Naive thymus-derived CD8-positive, alpha-beta T cell (primary cell): ENCODE measurements at regions not wholly inside any gene's neighbourhood (a gene's known extent, or its start where the extent isn't known, plus 50 kb on each side); places are given as distances from the start of the nearest gene placed in this dataset.
A peak's percentile ranks its signal among the peaks of the same experiment; 100 is the strongest.

Experiments used
- ATAC-seq, 2 donors: fragments of 150-1000 bp; cut with Tn5 transposase in 1 of 2; sonication (Bioruptor Pico), chemical (Tn5 transposase) in 1 of 2; 1 replicate in 1 of 2; 2 replicates in 1 of 2; pipeline ENCODE4 v1.10.0; 2021; ENCODE audit warnings: mild to moderate bottlenecking in 2 of 2, moderate library complexity in 2 of 2
- POLR2A ChIA-PET: fragments of 350-600 bp; sonication (Branson Sonifier 250); formaldehyde crosslinking; loops from one replicate; lab custom pipeline; 2021; ENCODE audit warnings: antibody characterized with exemption; lab: Charles Lee
- DNase-seq, 10 donors: peaks; one replicate each; pipeline versions ENCODE4 v3.0.0 to v3.0.0-alpha.2; 2020 to 2022
- H3K27ac Mint-ChIP-seq, 10 donors: one replicate each; pipeline ENCODE4 v1.8.0; 2020 to 2022; ENCODE audit warnings: mild to moderate bottlenecking in 10 of 10, mixed read lengths in 10 of 10, moderate library complexity in 4 of 10, inconsistent platforms in 1 of 10
- H3K27me3 Mint-ChIP-seq, 5 donors: one replicate each; pipeline ENCODE4 v1.8.0; 2021 to 2022; ENCODE audit warnings: mixed read lengths in 5 of 5
- H3K36me3 Mint-ChIP-seq, 3 donors: one replicate each; pipeline ENCODE4 v1.8.0; 2020 to 2022; ENCODE audit warnings: mixed read lengths in 3 of 3, mild to moderate bottlenecking in 2 of 3, inconsistent platforms in 1 of 3
- H3K4me1 Mint-ChIP-seq, 4 donors: one replicate each; pipeline ENCODE4 v1.8.0; 2021 to 2022; ENCODE audit warnings: mixed read lengths in 4 of 4
- H3K4me3 Mint-ChIP-seq, 10 donors: one replicate each; pipeline ENCODE4 v1.8.0; 2020 to 2022; ENCODE audit warnings: mild to moderate bottlenecking in 10 of 10, mixed read lengths in 10 of 10, moderate library complexity in 6 of 10, inconsistent platforms in 1 of 10
- H3K9me3 Mint-ChIP-seq, 9 donors: one replicate each; pipeline ENCODE4 v1.8.0; 2020 to 2022; ENCODE audit warnings: mixed read lengths in 9 of 9, mild to moderate bottlenecking in 3 of 9, inconsistent platforms in 1 of 9, moderate library complexity in 1 of 9

DNA sequence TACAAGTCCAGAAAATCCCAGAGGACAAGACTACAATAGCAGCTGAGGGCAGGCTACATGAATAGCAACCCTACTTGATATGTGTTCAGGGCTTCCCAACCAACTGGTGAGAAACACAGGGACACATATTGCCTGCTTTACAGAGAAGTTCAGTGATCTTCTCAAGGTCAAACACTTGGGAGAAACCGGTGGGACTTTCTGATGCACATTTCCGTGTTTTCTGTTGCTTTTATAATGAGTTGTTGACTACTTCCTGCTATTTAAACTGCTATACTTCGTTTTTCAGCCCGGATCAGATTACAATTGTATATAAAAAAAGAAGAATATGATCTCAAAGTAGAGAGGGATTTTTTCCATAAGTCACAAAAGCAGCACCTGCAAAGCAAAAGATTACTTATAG lies 175.1 kb downstream of the SNX18 start:
- DNase-seq (no peak), ATAC-seq (no peak)
- Mint-ChIP-seq H3K4me3 (no peak overlapping the region), H3K9me3 (peaks cover 0 to 17% (median 4%) of the 10 kb centered on the region in 9 donors), H3K27ac (no peak overlapping the region), H3K36me3 (peaks cover 0 to 13% (median 12%) of the 10 kb centered on the region in 3 donors), H3K4me1 (peaks cover 0 to 33% (median under 1%) of the 10 kb centered on the region in 4 donors), H3K27me3 (peaks cover 0 to 3% (median 0%) of the 10 kb centered on the region in 5 donors)
- POLR2A ChIA-PET = interaction anchor here (0.9 kb wide), 1 partner anchor 174 kb away, joined by 3 read pairs; the partner anchor contains the start of gene SNX18

DNA sequence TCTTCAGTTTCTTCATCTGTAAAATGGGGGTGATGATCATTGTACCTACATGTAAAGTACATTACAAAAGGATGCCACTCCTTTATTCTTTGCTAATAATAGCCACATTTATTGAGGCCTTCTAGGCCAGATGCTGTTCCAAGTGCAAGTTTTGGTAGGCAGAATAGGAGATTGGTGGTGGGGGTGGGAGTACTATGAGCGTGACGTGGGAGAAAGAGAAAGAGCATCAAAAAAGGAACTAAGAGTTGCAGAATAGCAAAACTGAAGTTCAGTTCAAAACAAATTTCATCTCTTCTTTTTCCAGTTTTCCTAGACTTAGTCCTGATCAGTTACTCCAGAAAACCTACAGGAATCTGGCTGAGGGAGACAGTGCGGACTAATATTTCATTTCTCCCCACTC lies 174.1 kb downstream of the SNX18 start:
- peaks cover 0 to 33% (median under 1%) of the 10 kb centered on the region in 4 donors for H3K4me1 Mint-ChIP-seq
- no peak overlapping the region for H3K27ac Mint-ChIP-seq
- no peak overlapping the region for H3K4me3 Mint-ChIP-seq
- peaks cover 0 to 3% (median 0%) of the 10 kb centered on the region in 5 donors for H3K27me3 Mint-ChIP-seq
- H3K36me3 Mint-ChIP-seq = peaks cover 0 to 16% (median 13%) of the 10 kb centered on the region in 3 donors
- ATAC-seq = no peak
- no peak for DNase-seq
- H3K9me3 Mint-ChIP-seq = peaks cover 0 to 23% (median 4%) of the 10 kb centered on the region in 9 donors
- POLR2A ChIA-PET = interaction anchor here (0.9 kb wide), 1 partner anchor 173 kb away, joined by 3 read pairs; the partner anchor contains the start of gene SNX18

DNA sequence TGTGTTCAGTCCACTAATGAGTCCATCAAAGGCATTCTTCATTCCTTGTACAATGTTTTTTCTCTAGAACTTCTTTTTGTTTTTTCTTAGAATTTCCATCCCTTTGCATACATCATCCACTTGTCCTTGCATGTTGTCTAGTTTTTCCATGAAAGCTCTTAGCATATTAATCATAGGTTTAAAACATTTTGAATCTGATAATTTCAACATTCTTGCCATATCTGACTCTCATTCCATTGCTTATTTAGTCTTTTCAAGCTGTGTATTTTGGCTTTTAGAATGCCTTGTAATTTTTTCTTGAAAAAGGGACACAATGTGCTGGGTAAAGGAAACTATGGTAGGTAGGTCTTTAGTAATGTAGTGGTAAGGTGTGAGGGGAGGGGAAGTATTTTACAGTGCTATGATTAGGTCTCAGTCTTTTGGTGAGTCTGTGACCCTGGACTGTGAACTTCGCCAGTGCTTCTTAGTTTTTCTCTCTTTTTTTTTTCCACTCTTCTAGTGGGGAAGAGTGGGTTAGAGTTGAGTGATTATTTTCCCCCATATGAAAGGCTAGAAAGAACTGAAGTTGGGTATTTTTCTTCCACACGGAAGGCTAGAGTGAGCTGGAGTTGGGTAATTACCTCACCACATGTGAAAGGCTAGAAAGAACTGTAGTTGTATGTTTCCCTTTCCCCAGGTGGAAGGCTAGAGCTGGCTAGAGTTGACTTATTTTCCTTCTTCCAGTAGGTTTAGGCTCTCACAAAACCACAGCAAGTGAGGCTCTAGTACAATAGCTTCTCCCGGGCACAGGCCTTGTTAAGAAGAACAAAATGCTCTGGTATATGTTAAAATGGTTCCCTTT lies 172.1 kb downstream of the SNX18 start:
- Mint-ChIP-seq H3K27me3 (peaks cover 0 to 3% (median 0%) of the 10 kb centered on the region in 5 donors), H3K36me3 (peaks cover 0 to 18% (median 13%) of the 10 kb centered on the region in 3 donors), H3K4me1 (peaks cover 0 to 33% (median 0%) of the 10 kb centered on the region in 4 donors), H3K27ac (no peak overlapping the region), H3K9me3 (peaks cover 0 to 23% (median 6%) of the 10 kb centered on the region in 9 donors), H3K4me3 (no peak overlapping the region)
- ATAC-seq (no peak), DNase-seq (no peak)
- POLR2A ChIA-PET = interaction anchor here (1.4 kb wide), 1 partner anchor 8 kb away, joined by 3 read pairs; no protein-coding TSS in a partner anchor

DNA sequence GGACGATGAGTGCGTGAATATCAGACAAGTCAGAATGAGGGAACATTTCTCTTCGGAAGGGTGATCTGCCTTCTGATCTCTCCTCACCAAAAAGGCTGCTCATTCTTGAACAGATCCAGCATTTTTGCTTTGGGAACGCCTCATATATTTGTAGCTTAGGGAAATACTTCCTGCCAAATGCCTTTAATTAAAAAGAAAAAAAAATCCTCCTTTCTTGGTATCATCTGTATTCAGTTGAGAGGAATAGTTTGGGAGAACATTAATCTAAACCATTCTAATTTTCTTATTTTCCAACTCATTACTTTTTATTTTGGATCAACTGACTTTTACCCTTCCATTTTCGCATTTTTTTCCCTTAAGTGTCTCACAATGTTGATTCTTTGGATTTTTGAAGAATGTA lies 163.4 kb downstream of the SNX18 start:
- peaks cover under 1 to 10% (median 2%) of the 10 kb centered on the region in 4 donors for H3K4me1 Mint-ChIP-seq
- no peak for DNase-seq
- POLR2A ChIA-PET = interaction anchor here (1.1 kb wide), 1 partner anchor 10 kb away, joined by 3 read pairs; no protein-coding TSS in a partner anchor
- no peaks in the 10 kb centered on the region for H3K27me3 Mint-ChIP-seq
- no peak overlapping the region for H3K27ac Mint-ChIP-seq
- H3K9me3 Mint-ChIP-seq = peaks cover 0 to 9% (median 2%) of the 10 kb centered on the region in 9 donors
- peaks cover 0 to 5% (median 5%) of the 10 kb centered on the region in 3 donors for H3K36me3 Mint-ChIP-seq
- no peak for ATAC-seq
- no peak overlapping the region for H3K4me3 Mint-ChIP-seq

DNA sequence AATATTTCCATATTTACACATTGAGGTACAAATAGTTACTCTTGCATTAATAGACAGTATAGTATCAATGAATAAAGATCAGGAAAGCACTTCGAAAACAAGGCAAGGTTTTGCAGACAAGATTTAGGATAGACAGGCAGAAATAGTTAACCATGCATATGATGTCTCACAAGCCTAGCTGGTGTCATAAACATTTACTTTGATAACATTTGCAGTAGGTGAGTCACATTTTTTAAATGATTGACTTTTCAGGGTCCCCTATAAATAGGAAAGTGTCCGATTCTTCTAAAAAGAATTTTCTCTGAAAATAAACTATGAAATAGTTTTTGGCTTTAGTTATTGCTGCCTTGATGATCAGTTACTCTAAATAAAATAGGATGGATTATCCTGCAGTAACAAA lies 162.1 kb downstream of the SNX18 start:
- peaks cover 0 to 5% (median 5%) of the 10 kb centered on the region in 3 donors for H3K36me3 Mint-ChIP-seq
- no peaks in the 10 kb centered on the region for H3K27me3 Mint-ChIP-seq
- H3K27ac Mint-ChIP-seq = no peak overlapping the region
- peaks cover 2 to 19% (median 11%) of the 10 kb centered on the region in 4 donors for H3K4me1 Mint-ChIP-seq
- no peak overlapping the region for H3K4me3 Mint-ChIP-seq
- ATAC-seq = no peak
- POLR2A ChIA-PET = no interaction called here
- H3K9me3 Mint-ChIP-seq = peaks cover 0 to 9% (median 2%) of the 10 kb centered on the region in 9 donors
- DNase-seq = no peak

DNA sequence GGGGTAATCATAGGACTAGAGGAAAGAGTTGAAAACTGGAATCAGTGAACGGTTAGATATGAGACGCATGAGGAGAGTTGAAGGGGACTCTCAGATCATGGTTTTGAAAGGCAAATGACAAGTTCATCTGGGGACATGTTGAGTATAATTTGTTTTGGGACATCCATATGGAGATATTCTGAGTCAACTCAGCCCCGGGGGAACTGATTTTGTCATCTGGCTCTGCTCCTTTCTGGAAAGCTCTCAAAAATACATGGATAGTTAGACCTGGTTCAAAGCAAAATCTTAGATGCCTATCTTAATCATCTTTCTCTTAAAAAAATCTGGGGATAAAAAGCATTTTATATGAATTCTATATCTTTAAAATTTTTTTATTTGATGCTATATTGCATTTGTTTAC lies 161.2 kb downstream of the SNX18 start:
- POLR2A ChIA-PET = interaction anchor here (1.3 kb wide), 1 partner anchor 9 kb away, joined by 3 read pairs; no protein-coding TSS in a partner anchor
- Mint-ChIP-seq H3K9me3 (peaks cover 0 to 9% (median 2%) of the 10 kb centered on the region in 9 donors), H3K4me3 (no peak overlapping the region), H3K27ac (no peak overlapping the region), H3K36me3 (peaks cover 0 to 5% (median 5%) of the 10 kb centered on the region in 3 donors), H3K4me1 (peaks cover 9 to 29% (median 20%) of the 10 kb centered on the region in 4 donors), H3K27me3 (no peaks in the 10 kb centered on the region)
- no peak for ATAC-seq
- no peak for DNase-seq

DNA sequence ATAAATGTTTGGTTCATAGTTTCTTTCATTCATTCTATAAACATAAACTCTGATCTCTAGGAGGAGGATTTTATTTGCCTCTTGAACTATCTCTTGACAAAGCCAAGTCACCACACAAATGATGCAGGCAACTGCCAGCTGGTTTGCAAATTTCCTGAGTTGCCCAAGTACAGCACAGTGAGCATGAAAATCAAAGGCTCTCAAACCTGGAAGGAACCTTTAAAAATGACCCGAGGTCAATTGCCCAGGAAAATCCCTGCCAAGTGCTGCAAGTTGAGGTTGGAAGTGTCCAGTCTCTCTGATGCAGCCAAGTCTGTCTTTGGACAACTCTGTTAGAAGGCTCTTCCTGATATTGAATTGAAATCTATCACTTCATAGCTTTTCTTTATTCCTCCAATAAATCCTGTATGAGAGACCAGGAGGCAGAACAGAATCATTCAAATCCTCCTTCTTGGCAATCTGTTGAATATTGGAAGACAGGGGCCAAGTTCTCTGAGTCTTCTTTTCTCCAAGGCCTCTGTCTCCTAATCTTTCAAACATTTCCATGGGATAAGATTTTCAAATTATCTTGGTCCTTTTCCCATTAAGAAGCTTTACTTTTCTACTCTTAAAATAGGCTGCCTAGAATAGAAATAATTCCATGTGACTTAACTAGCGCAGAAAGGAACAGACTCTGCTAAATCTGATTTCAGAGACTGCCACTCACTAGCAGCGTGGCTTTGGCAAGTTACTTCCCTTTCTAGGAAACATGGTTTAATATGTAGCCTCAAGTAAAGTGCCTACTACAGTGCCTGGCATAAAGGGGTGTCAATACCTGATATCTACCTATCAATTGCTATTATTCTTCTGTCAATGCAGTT lies 159.2 kb downstream of the SNX18 start:
- no peak for DNase-seq

DNA sequence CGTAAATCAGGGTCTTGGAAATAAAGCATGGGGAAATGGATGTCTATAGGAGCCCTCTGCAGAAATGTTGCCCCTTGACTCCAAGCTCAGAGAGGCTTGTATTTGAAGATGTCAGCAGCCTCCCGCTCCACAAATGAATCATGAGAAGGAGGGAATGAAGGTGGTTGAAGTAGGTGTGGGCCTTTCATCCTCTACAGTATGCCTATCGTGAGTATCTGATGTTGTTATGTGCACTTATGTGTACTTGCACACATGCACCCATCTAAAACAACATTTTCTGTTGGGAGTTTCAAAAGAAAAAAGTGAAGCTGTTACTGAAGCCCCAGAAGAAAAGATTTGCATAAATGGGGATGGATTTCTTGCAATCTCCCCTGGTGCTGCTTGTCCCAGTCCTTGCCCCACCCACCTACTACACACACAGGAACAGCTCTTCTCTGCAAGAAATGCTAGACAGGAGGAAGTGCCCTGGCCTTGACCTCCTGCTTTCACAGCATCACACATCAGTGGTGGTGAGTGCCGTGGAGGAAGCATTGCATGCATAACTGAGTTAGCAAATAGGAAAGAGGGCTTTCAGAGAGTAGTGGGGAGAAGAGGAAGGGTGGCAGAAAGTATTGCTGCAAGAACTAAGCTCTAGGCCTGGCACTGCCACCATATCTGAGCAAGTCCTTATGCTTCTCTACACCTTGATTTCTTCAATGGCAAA lies 156.1 kb downstream of the SNX18 start:
- peak in 9 of 10 donors; percentile 1 to 64 (median 42) for DNase-seq
- Mint-ChIP-seq H3K27ac (peak overlapping the region; percentile 10 to 88 (median 72)), H3K36me3 (no peaks in the 10 kb centered on the region), H3K27me3 (no peaks in the 10 kb centered on the region), H3K9me3 (peaks cover 0 to 12% (median 2%) of the 10 kb centered on the region in 9 donors), H3K4me1 (peaks cover 30 to 76% (median 56%) of the 10 kb centered on the region in 4 donors), H3K4me3 (peak overlapping the region in 8 of 10 donors; percentile 2 to 61 (median 47))
- ATAC-seq = peak; percentile 87 to 94
- POLR2A ChIA-PET = interaction anchor here (0.5 to 1.9 kb wide), 11 partner anchors 9 to 156 kb away, joined by 3 to 10 read pairs (median 5); partner anchors contain the start of gene SNX18

More for the DNA sequence above, 159.2 kb downstream of the SNX18 start:
- POLR2A ChIA-PET = no interaction called here
- no peaks in the 10 kb centered on the region for H3K27me3 Mint-ChIP-seq
- no peak for ATAC-seq
- peaks cover 19 to 49% (median 38%) of the 10 kb centered on the region in 4 donors for H3K4me1 Mint-ChIP-seq
- peaks cover 0 to 7% (median 2%) of the 10 kb centered on the region in 9 donors for H3K9me3 Mint-ChIP-seq
- no peak overlapping the region for H3K4me3 Mint-ChIP-seq
- H3K27ac Mint-ChIP-seq = peak overlapping the region in 1 of 10 donors; percentile 35
- H3K36me3 Mint-ChIP-seq = no peaks in the 10 kb centered on the region

DNA sequence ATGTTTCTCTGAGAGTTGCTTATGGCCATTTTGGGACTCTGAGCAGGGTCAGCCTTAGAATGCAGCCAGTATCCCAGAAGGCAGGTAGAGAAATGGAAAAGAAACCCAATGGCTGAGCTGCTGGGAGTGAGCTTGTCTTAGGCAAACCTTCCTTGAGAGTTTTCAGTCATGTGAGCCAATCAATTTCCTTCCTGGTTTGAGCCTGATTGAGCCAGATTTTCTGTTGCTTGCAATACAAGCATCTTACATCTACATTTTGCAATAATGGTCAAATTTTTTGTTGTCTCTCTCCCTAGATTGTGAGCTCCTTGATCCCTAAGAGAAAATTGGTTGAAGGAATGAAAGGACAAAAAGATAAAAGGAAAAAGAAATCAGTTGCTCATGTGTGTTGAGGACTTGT lies 155.3 kb downstream of the SNX18 start:
- Mint-ChIP-seq H3K4me1 (peaks cover 30 to 81% (median 56%) of the 10 kb centered on the region in 4 donors), H3K36me3 (peaks cover 0 to 7% (median 7%) of the 10 kb centered on the region in 3 donors), H3K9me3 (peaks cover 0 to 20% (median 8%) of the 10 kb centered on the region in 9 donors), H3K27ac (peak overlapping the region in 4 of 10 donors; percentile 12 to 88 (median 56)), H3K27me3 (no peaks in the 10 kb centered on the region), H3K4me3 (no peak overlapping the region)
- POLR2A ChIA-PET = interaction anchor here (0.9 to 1.9 kb wide), 6 partner anchors 10 to 155 kb away, joined by 3 to 10 read pairs (median 5); partner anchors contain the start of gene SNX18
- ATAC-seq = no peak
- DNase-seq = no peak

DNA sequence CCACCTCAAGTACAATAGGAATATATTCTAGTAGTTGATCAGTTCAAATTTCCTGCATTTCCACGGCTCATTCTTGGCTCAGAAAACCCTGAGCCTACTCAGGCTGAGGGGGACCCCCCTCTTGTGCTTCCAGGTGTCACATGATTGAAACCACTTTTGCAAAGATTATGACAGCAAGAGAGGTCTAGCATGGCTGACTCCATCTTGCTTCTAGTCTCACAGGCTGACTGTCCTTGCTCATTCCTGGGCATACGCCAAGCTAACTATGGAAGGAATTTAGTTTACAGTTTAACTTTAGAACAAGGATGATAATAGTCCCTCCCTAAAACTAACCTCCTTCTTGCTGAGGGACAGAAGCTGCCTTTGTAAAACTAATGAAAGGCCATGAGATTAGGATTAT lies 154.1 kb downstream of the SNX18 start:
- Mint-ChIP-seq H3K36me3 (peaks cover 0 to 8% (median 7%) of the 10 kb centered on the region in 3 donors), H3K27me3 (no peaks in the 10 kb centered on the region), H3K9me3 (peaks cover 0 to 23% (median 8%) of the 10 kb centered on the region in 9 donors)

DNA sequence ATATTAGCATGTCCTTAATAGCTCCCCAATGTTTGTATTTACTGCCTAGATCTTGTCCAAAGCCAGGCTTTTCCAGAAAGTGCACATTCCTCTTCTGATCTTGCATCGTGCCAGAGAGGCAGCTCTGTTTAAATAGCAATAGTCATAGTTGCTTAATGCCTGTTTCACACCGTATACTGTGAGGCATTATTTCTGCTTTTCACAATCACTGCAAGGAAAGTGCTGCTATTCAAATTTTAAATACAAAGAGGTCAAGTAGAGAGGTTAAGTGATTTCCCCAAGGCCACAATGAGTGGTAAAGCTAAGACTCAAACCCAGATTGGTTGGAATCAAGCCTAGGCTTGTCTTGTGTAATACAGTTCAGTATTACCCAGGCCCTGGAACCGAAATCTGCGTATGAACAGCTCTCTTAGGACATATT lies 153.6 kb downstream of the SNX18 start:
- peaks cover 0 to 8% (median 7%) of the 10 kb centered on the region in 3 donors for H3K36me3 Mint-ChIP-seq
- H3K27ac Mint-ChIP-seq = peak overlapping the region in 1 of 10 donors; percentile 87
- no peak for ATAC-seq
- H3K4me3 Mint-ChIP-seq = no peak overlapping the region
- no peak for DNase-seq
- H3K27me3 Mint-ChIP-seq = no peaks in the 10 kb centered on the region
- POLR2A ChIA-PET = interaction anchor here (0.8 kb wide), 1 partner anchor 24 kb away, joined by 4 read pairs; no protein-coding TSS in a partner anchor
- H3K4me1 Mint-ChIP-seq = peaks cover 30 to 72% (median 56%) of the 10 kb centered on the region in 4 donors
- H3K9me3 Mint-ChIP-seq = peaks cover 0 to 23% (median 10%) of the 10 kb centered on the region in 9 donors

More for the DNA sequence above, 154.1 kb downstream of the SNX18 start:
- Mint-ChIP-seq H3K4me1 (peaks cover 30 to 78% (median 56%) of the 10 kb centered on the region in 4 donors), H3K27ac (peak overlapping the region in 5 of 10 donors; percentile 7 to 88 (median 75)), H3K4me3 (no peak overlapping the region)
- POLR2A ChIA-PET = no interaction called here
- DNase-seq = no peak
- ATAC-seq = no peak
